A549 (cell line): ENCODE measurements at regions not wholly inside any gene's neighbourhood (a gene's known extent, or its start where the extent isn't known, plus 50 kb on each side); places are given as distances from the start of the nearest gene placed in this dataset.

Experiments used
- ATAC-seq, 2 experiments: fragments of 200-7000 bp in 1 of 2; fragments of >200 bp in 1 of 2; cut with Nextera tagmentation in 1 of 2; cut with Tn5 transposase in 1 of 2; 3 replicates each; pipeline versions ENCODE4 v1.8.0 to v1.9.1; 2018 to 2020; ENCODE audit warnings: mild to moderate bottlenecking in 1 of 2, moderate library complexity in 1 of 2
- CTCF ChIA-PET: fragments of 300-600 bp; sonication (Branson Sonifier 250); formaldehyde crosslinking; extraction: SDS; loops from one replicate; lab custom pipeline; 2021; ENCODE audit warnings: antibody characterized with exemption, inconsistent platforms; lab: Yijun Ruan, JAX
- POLR2A ChIA-PET: fragments of 350-600 bp; formaldehyde crosslinking; extraction: SDS; loops from one replicate; lab custom pipeline; 2021; ENCODE audit warnings: antibody characterized with exemption, inconsistent platforms; lab: Yijun Ruan, JAX
- DNase-seq, 2 experiments: peaks; one replicate each; pipeline versions ENCODE4 v3.0.0 to v3.0.0-alpha.2; 2011 to 2016; ENCODE audit warnings: low read depth in 1 of 2, low spot score in 1 of 2
- FAIRE-seq: peaks from 2 replicates; lab custom pipeline; 2011; peaks lifted over from hg19 to GRCh38; lab: Jason Lieb, UNC
- H3K27ac ChIP-seq, 2 experiments: fragments of >200 bp; sonication (Bioruptor Twin); formaldehyde crosslinking; 3 replicates each; pipeline ENCODE4 v1.5.1; 2016 to 2017
- H3K4me1 ChIP-seq: fragments of >200 bp; sonication (Bioruptor Twin); formaldehyde crosslinking; 3 replicates; pipeline ENCODE4 v1.6.1; 2016
- H3K4me2 ChIP-seq: fragments of >200 bp; sonication (Bioruptor Twin); formaldehyde crosslinking; 3 replicates; pipeline ENCODE4 v1.6.1; 2016
- H3K4me3 ChIP-seq: fragments of >200 bp; sonication (Bioruptor Twin); formaldehyde crosslinking; 3 replicates; pipeline ENCODE4 v1.5.1; 2016
- H3K9me3 ChIP-seq: fragments of >200 bp; sonication (Bioruptor Twin); formaldehyde crosslinking; 3 replicates; pipeline ENCODE4 v1.6.1; 2016
- BHLHE40 ChIP-seq: IDR thresholded peaks from 2 replicates; pipeline ENCODE4 v1.6.1; 2012; ENCODE audit warnings: low read depth, low read length, inconsistent platforms
- CBX2 ChIP-seq: fragments of 200-600 bp; sonication (generic); IDR thresholded peaks from 2 replicates; pipeline ENCODE4 v1.6.1; 2016; ENCODE audit warnings: low read depth, mild to moderate bottlenecking, borderline replicate concordance
- CHD4 ChIP-seq: fragments of 200-600 bp; sonication (generic); IDR thresholded peaks from 2 replicates; pipeline ENCODE4 v1.6.1; 2016; ENCODE audit warnings: antibody characterized with exemption, mild to moderate bottlenecking, borderline replicate concordance
- E2F6 ChIP-seq: IDR thresholded peaks from 2 replicates; pipeline ENCODE4 v1.6.1; 2012; ENCODE audit warnings: low read depth, borderline replicate concordance
- EP300 ChIP-seq, 2 experiments: fragments of >200 bp; sonication (Bioruptor Twin); formaldehyde crosslinking; IDR thresholded peaks; 2 replicates in 1 of 2; 3 replicates in 1 of 2; pipeline ENCODE4 v1.6.1; 2016 to 2017
- ESRRA ChIP-seq: fragments of 150-350 bp; IDR thresholded peaks from 2 replicates; pipeline ENCODE4 v1.6.1; 2014; ENCODE audit warnings: mild to moderate bottlenecking, low read length, borderline replicate concordance
- GATA3 ChIP-seq: IDR thresholded peaks from 2 replicates; pipeline ENCODE4 v1.6.1; 2012; ENCODE audit warnings: borderline replicate concordance
- HDAC2 ChIP-seq: fragments of 200-600 bp; sonication (generic); IDR thresholded peaks from 2 replicates; pipeline ENCODE4 v1.6.1; 2016
- HOXB5 ChIP-seq: fragments of 250-450 bp; sonication (Bioruptor Pico); IDR thresholded peaks from 2 replicates; pipeline ENCODE4 v1.5.0; 2020; ENCODE audit warnings: mild to moderate bottlenecking, moderate library complexity
- JUN ChIP-seq, 2 experiments: fragments of >200 bp; sonication (Bioruptor Twin); formaldehyde crosslinking; IDR thresholded peaks; 2 replicates in 1 of 2; 3 replicates in 1 of 2; pipeline ENCODE4 v1.6.1; 2016 to 2017
- KDM5A ChIP-seq: fragments of 200-600 bp; sonication (generic); IDR thresholded peaks from 2 replicates; pipeline ENCODE4 v1.6.1; 2016; ENCODE audit warnings: antibody characterized with exemption, mild to moderate bottlenecking
- MAFK ChIP-seq: fragments of 450-650 bp; IDR thresholded peaks from 2 replicates; pipeline ENCODE4 v1.6.1; 2014; ENCODE audit not compliant: partially characterized antibody
- NFE2L2 ChIP-seq: fragments of 150-350 bp; conservative IDR thresholded peaks from 2 replicates; pipeline ENCODE4 v1.6.1; 2014; ENCODE audit warnings: low read length
- POLR2AphosphoS2 ChIP-seq: conservative IDR thresholded peaks from 2 replicates; pipeline ENCODE4 v1.6.1; 2012; ENCODE audit warnings: low read length, improper control_type of control experiment, inconsistent platforms
- RARB ChIP-seq: fragments of 250-450 bp; sonication (Bioruptor Pico); IDR thresholded peaks from 2 replicates; pipeline ENCODE4 v1.8.0; 2021; ENCODE audit warnings: mild to moderate bottlenecking, moderate library complexity
- RCOR1 ChIP-seq: fragments of 150-350 bp; IDR thresholded peaks from 2 replicates; pipeline ENCODE4 v1.6.1; 2014; ENCODE audit warnings: antibody characterized with exemption, low read length, low read depth
- RFX5 ChIP-seq: fragments of 450-650 bp; IDR thresholded peaks from 2 replicates; pipeline ENCODE4 v1.7.1; 2014; ENCODE audit warnings: antibody characterized with exemption, mild to moderate bottlenecking, moderate library complexity
- RNF2 ChIP-seq: fragments of 200-600 bp; sonication (generic); IDR thresholded peaks from 2 replicates; pipeline ENCODE4 v1.6.1; 2016; ENCODE audit warnings: low read depth, mild to moderate bottlenecking, antibody characterized with exemption, moderate library complexity, borderline replicate concordance
- TP53 ChIP-seq: fragments of 250-450 bp; sonication (Bioruptor Pico); IDR thresholded peaks from 2 replicates; pipeline ENCODE4 v1.5.0; 2021; ENCODE audit warnings: mild to moderate bottlenecking, moderate library complexity
- ZFP36 ChIP-seq: fragments of 450-650 bp; IDR thresholded peaks from 2 replicates; pipeline ENCODE4 v1.6.1; 2014; ENCODE audit warnings: borderline replicate concordance; ENCODE audit not compliant: partially characterized antibody
- ZNF302 ChIP-seq: fragments of 250-450 bp; sonication (Bioruptor Pico); IDR thresholded peaks from 2 replicates; pipeline ENCODE4 v1.9.0; 2021; ENCODE audit warnings: inconsistent platforms, mild to moderate bottlenecking, moderate library complexity
- WGBS: methylation state at CpG from one replicate; pipeline ENCODE4 v1.1.6; 2017; ENCODE audit errors: missing lambda C conversion rate; 5-methylcytosine and 5-hydroxymethylcytosine counted together
- TF ChIP-seq, protein P1 (sequence below): fragments of 250-450 bp; sonication (Bioruptor Pico); IDR thresholded peaks from 2 replicates; pipeline ENCODE4 v1.5.0; 2021; ENCODE audit warnings: mild to moderate bottlenecking, moderate library complexity, borderline replicate concordance
- TF ChIP-seq, protein P2 (sequence below): IDR thresholded peaks from 2 replicates; pipeline ENCODE4 v1.6.1; 2012
- TF ChIP-seq, protein P3 (sequence below): IDR thresholded peaks from 2 replicates; pipeline ENCODE4 v1.6.1; 2012
- TF ChIP-seq, protein P4 (sequence below): fragments of >200 bp; sonication (Bioruptor Twin); formaldehyde crosslinking; IDR thresholded peaks from 3 replicates; pipeline ENCODE4 v1.5.1; 2016

- Histone ChIP-seq H3K4me2 (no peak overlapping the region), H3K9me3 (no peaks in the 10 kb centered on the region), H3K4me1 (no peaks in the 10 kb centered on the region), H3K4me3 (no peak overlapping the region), H3K27ac (no peak overlapping the region)
- ChIA-PET CTCF (interaction anchor here (1.0 to 1.1 kb wide), 2 partner anchors 26 to 253 kb away, joined by 3 read pairs; no protein-coding TSS in a partner anchor), POLR2A (no interaction called here)
- TF ChIP-seq MAFK (no peak), KDM5A (no peak), TP53 (CRISPR knock-in tag) (no peak)
- peak; percentile 13 for FAIRE-seq
- DNase-seq, result no peak
- ATAC-seq, result no peak
- 77% methylated on average over 6 of the region's 6 CpGs for WGBS
These were observed 95.5 kb downstream of the CCT6B start for GRCh38 chr17:34865716-34866115.

- Histone ChIP-seq H3K9me3 (no peaks in the 10 kb centered on the region), H3K4me1 (no peaks in the 10 kb centered on the region), H3K4me2 (no peak overlapping the region), H3K27ac (no peak overlapping the region), H3K4me3 (no peak overlapping the region)
- FAIRE-seq (no peak), DNase-seq (no peak), ATAC-seq (no peak)
- ChIA-PET CTCF (no interaction called here), POLR2A (no interaction called here)
- no peak for TF ChIP-seq HDAC2
- TF ChIP-seq ESRRA, result no peak
- no peak for TF ChIP-seq POLR2AphosphoS2
- TF ChIP-seq NFE2L2, result no peak
- TF ChIP-seq BHLHE40, result no peak
- TF ChIP-seq, all 56 proteins: peak for 0
- WGBS, result 37% methylated on average over 5 of the region's 5 CpGs
These were observed 98.9 kb downstream of the CCT6B start for GRCh38 chr17:34862384-34862783.

- POLR2A ChIA-PET, result no interaction called here
- TF ChIP-seq, protein P1, sequence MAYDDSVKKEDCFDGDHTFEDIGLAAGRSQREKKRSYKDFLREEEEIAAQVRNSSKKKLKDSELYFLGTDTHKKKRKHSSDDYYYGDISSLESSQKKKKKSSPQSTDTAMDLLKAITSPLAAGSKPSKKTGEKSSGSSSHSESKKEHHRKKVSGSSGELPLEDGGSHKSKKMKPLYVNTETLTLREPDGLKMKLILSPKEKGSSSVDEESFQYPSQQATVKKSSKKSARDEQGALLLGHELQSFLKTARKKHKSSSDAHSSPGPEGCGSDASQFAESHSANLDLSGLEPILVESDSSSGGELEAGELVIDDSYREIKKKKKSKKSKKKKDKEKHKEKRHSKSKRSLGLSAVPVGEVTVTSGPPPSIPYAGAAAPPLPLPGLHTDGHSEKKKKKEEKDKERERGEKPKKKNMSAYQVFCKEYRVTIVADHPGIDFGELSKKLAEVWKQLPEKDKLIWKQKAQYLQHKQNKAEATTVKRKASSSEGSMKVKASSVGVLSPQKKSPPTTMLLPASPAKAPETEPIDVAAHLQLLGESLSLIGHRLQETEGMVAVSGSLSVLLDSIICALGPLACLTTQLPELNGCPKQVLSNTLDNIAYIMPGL (CRISPR knock-in tag), result no peak
- no peak for TF ChIP-seq E2F6
- TF ChIP-seq, protein P2, sequence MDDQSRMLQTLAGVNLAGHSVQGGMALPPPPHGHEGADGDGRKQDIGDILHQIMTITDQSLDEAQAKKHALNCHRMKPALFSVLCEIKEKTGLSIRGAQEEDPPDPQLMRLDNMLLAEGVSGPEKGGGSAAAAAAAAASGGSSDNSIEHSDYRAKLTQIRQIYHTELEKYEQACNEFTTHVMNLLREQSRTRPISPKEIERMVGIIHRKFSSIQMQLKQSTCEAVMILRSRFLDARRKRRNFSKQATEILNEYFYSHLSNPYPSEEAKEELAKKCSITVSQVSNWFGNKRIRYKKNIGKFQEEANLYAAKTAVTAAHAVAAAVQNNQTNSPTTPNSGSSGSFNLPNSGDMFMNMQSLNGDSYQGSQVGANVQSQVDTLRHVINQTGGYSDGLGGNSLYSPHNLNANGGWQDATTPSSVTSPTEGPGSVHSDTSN, result no peak
- TF ChIP-seq RFX5, result no peak
- FAIRE-seq (no peak), DNase-seq (no peak), ATAC-seq (no peak)
- H3K9me3 ChIP-seq, result no peaks in the 10 kb centered on the region
- H3K27ac ChIP-seq, result no peak overlapping the region
- H3K4me1 ChIP-seq, result no peaks in the 10 kb centered on the region
- CTCF ChIA-PET, result no interaction called here
- H3K4me3 ChIP-seq, result no peak overlapping the region
- 12% methylated on average over 4 of the region's 4 CpGs for WGBS
- no peak overlapping the region for H3K4me2 ChIP-seq
These were observed 99.4 kb downstream of the CCT6B start for GRCh38 chr17:34861864-34862263.

DNA sequence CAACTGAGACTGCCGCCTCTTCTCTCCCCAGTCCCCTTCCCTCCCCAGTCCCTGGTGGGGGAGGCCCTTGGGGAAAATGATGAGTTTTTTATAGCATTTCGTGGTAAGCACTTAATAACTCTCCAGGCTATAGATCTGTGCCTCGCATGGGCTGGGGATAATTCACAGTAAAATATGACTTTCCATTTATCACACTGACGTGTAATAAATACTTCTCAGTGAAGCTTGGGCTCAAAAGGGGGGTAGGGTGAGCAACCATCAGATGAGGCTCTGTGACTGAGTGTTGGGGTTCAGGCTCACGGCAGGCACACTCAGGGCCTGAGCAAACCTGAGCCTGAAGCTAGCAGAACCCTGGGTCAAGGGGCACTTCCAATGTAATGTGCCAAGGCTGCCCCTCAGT, 101.6 kb downstream of the CCT6B start:
- Histone ChIP-seq H3K4me1 (no peaks in the 10 kb centered on the region), H3K4me2 (no peak overlapping the region), H3K4me3 (no peak overlapping the region), H3K27ac (no peak overlapping the region), H3K9me3 (no peaks in the 10 kb centered on the region)
- FAIRE-seq (no peak), ATAC-seq (no peak), DNase-seq (no peak)
- 8% methylated on average over 5 of the region's 5 CpGs for WGBS
- CTCF ChIA-PET, result no interaction called here
- TF ChIP-seq GATA3 (no peak), CBX2 (no peak), RARB (CRISPR knock-in tag) (no peak), ZFP36 (no peak), ZNF302 (CRISPR knock-in tag) (no peak), RNF2 (no peak), JUN (IDR thresholded peaks at IDR 0.05) (no peak), EP300 (IDR thresholded peaks at IDR 0.05) (no peak), TP53 (CRISPR knock-in tag) (no peak), CHD4 (no peak), RCOR1 (no peak), ESRRA (no peak), POLR2AphosphoS2 (no peak), HOXB5 (CRISPR knock-in tag) (no peak)
- TF ChIP-seq, protein P3, sequence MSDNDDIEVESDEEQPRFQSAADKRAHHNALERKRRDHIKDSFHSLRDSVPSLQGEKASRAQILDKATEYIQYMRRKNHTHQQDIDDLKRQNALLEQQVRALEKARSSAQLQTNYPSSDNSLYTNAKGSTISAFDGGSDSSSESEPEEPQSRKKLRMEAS, result no peak
- TF ChIP-seq, protein P4, sequence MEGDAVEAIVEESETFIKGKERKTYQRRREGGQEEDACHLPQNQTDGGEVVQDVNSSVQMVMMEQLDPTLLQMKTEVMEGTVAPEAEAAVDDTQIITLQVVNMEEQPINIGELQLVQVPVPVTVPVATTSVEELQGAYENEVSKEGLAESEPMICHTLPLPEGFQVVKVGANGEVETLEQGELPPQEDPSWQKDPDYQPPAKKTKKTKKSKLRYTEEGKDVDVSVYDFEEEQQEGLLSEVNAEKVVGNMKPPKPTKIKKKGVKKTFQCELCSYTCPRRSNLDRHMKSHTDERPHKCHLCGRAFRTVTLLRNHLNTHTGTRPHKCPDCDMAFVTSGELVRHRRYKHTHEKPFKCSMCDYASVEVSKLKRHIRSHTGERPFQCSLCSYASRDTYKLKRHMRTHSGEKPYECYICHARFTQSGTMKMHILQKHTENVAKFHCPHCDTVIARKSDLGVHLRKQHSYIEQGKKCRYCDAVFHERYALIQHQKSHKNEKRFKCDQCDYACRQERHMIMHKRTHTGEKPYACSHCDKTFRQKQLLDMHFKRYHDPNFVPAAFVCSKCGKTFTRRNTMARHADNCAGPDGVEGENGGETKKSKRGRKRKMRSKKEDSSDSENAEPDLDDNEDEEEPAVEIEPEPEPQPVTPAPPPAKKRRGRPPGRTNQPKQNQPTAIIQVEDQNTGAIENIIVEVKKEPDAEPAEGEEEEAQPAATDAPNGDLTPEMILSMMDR, result no peak
- POLR2A ChIA-PET, result no interaction called here
